ENCODE measurements at regions not wholly inside any gene's neighbourhood (a gene's known extent, or its start where the extent isn't known, plus 50 kb on each side); places are given as distances from the start of the nearest gene placed in this dataset.

- H3K4me3 ChIP-seq = no peak overlapping the region
- H3K27me3 ChIP-seq = no peaks in the 10 kb centered on the region
- DNase-seq (ENCODE audit: low spot score in 2 of 2) = no peak
- H3K36me3 ChIP-seq = no peaks in the 10 kb centered on the region
- TF ChIP-seq CTCF (IDR thresholded peaks at IDR 0.05) = no peak
- intact Hi-C loops (cut with DNase I) = no loop called here
- no peaks in the 10 kb centered on the region for H3K4me1 ChIP-seq
- H3K27ac ChIP-seq = no peak overlapping the region
- no peaks in the 10 kb centered on the region for H3K9me3 ChIP-seq
Measured at GRCh38 chr14:44775248-44775647, 186.5 kb downstream of the KLHL28 start.

GRCh38 chr14:44774396-44774795 is 187.4 kb downstream of the KLHL28 start:
- no peak for TF ChIP-seq CTCF (IDR thresholded peaks at IDR 0.05)
- no peak for DNase-seq (ENCODE audit: low spot score in 2 of 2)
- H3K9me3 ChIP-seq = no peaks in the 10 kb centered on the region
- H3K27me3 ChIP-seq = no peaks in the 10 kb centered on the region
- H3K27ac ChIP-seq = no peak overlapping the region
- no peak overlapping the region for H3K4me3 ChIP-seq
- intact Hi-C loops (cut with DNase I) = no loop called here
- H3K4me1 ChIP-seq = no peaks in the 10 kb centered on the region
- H3K36me3 ChIP-seq = no peaks in the 10 kb centered on the region

- no peak for DNase-seq (ENCODE audit: low spot score in 2 of 2)
- Histone ChIP-seq H3K27me3 (no peaks in the 10 kb centered on the region), H3K36me3 (no peaks in the 10 kb centered on the region), H3K27ac (no peak overlapping the region), H3K9me3 (no peaks in the 10 kb centered on the region), H3K4me1 (no peaks in the 10 kb centered on the region), H3K4me3 (no peak overlapping the region)
- intact Hi-C loops (cut with DNase I) = no loop called here
- TF ChIP-seq CTCF (IDR thresholded peaks at IDR 0.05) = no peak
Measured at GRCh38 chr14:44771496-44771895, 190.3 kb downstream of the KLHL28 start.

GRCh38 chr14:44770201-44770600 is 191.5 kb downstream of the KLHL28 start:
- Histone ChIP-seq H3K27ac (no peak overlapping the region), H3K27me3 (no peaks in the 10 kb centered on the region), H3K4me1 (no peaks in the 10 kb centered on the region), H3K36me3 (no peaks in the 10 kb centered on the region), H3K4me3 (no peak overlapping the region), H3K9me3 (no peaks in the 10 kb centered on the region)
- DNase-seq (ENCODE audit: low spot score in 2 of 2) = no peak
- TF ChIP-seq CTCF (IDR thresholded peaks at IDR 0.05) = no peak
- intact Hi-C loops (cut with DNase I) = no loop called here

- TF ChIP-seq CTCF (IDR thresholded peaks at IDR 0.05) = no peak
- Histone ChIP-seq H3K27me3 (no peaks in the 10 kb centered on the region), H3K4me1 (no peaks in the 10 kb centered on the region), H3K36me3 (no peaks in the 10 kb centered on the region), H3K4me3 (no peak overlapping the region), H3K27ac (no peak overlapping the region), H3K9me3 (no peaks in the 10 kb centered on the region)
- DNase-seq (ENCODE audit: low spot score in 2 of 2) = no peak
- intact Hi-C loops (cut with DNase I) = no loop called here
Measured at GRCh38 chr14:44768935-44769334, 192.8 kb downstream of the KLHL28 start.

- no peaks in the 10 kb centered on the region for H3K27me3 ChIP-seq
- H3K9me3 ChIP-seq = no peaks in the 10 kb centered on the region
- no peak for TF ChIP-seq CTCF (IDR thresholded peaks at IDR 0.05)
- no peaks in the 10 kb centered on the region for H3K4me1 ChIP-seq
- no peak for DNase-seq (ENCODE audit: low spot score in 2 of 2)
- no peak overlapping the region for H3K4me3 ChIP-seq
- intact Hi-C loops (cut with DNase I) = no loop called here
- H3K36me3 ChIP-seq = no peaks in the 10 kb centered on the region
- H3K27ac ChIP-seq = no peak overlapping the region
Measured at GRCh38 chr14:44767646-44768173, 194.0 kb downstream of the KLHL28 start.
